ENCODE measurements at regions not wholly inside any gene's neighbourhood (a gene's known extent, or its start where the extent isn't known, plus 50 kb on each side); places are given as distances from the start of the nearest gene placed in this dataset.
"Not testable (repeated sequence)": the region's sequence is repeated elsewhere in the genome, so short reads cannot be mapped to it uniquely, and the experiment has no call there.

- no peak for TF ChIP-seq JUND (IDR thresholded peaks at IDR 0.05; ENCODE audit: low read depth)
- in situ Hi-C loops (cut with HindIII; ENCODE audit: low pct_unique_long_range_greater_than_20kb, low sequenced_read_pairs): no loop called here
- DNase-seq (ENCODE audit: low read depth in 1 of 2, low spot score in 1 of 2): no peak
Measured at GRCh38 chrX:555725-556666, 74.6 kb upstream of the SHOX start.

GRCh38 chrX:557601-558000, 73.0 kb upstream of the SHOX start:
- in situ Hi-C loops (cut with HindIII; ENCODE audit: low pct_unique_long_range_greater_than_20kb, low sequenced_read_pairs); DNase-seq (ENCODE audit: low read depth in 1 of 2, low spot score in 1 of 2): not testable (repeated sequence)

- DNase-seq (ENCODE audit: low read depth in 1 of 2, low spot score in 1 of 2); in situ Hi-C loops (cut with HindIII; ENCODE audit: low pct_unique_long_range_greater_than_20kb, low sequenced_read_pairs): not testable (repeated sequence)
Measured at GRCh38 chrX:559282-559681, 71.3 kb upstream of the SHOX start.

GRCh38 chrX:567891-568290, 62.7 kb upstream of the SHOX start:
- no peak for TF ChIP-seq JUND (IDR thresholded peaks at IDR 0.05; ENCODE audit: low read depth)

GRCh38 chrX:568311-568710, 62.3 kb upstream of the SHOX start:
- in situ Hi-C loops (cut with HindIII; ENCODE audit: low pct_unique_long_range_greater_than_20kb, low sequenced_read_pairs): no loop called here
- no peak for TF ChIP-seq JUND (IDR thresholded peaks at IDR 0.05; ENCODE audit: low read depth)
- no peak for DNase-seq (ENCODE audit: low read depth in 1 of 2, low spot score in 1 of 2)

More at GRCh38 chrX:567891-568290, 62.7 kb upstream of the SHOX start:
- in situ Hi-C loops (cut with HindIII; ENCODE audit: low pct_unique_long_range_greater_than_20kb, low sequenced_read_pairs): no loop called here
- no peak for DNase-seq (ENCODE audit: low read depth in 1 of 2, low spot score in 1 of 2)

GRCh38 chrX:572538-573124, 58.0 kb upstream of the SHOX start:
- no peak for TF ChIP-seq JUND (IDR thresholded peaks at IDR 0.05; ENCODE audit: low read depth)
- no peak for DNase-seq (ENCODE audit: low read depth in 1 of 2, low spot score in 1 of 2)
- in situ Hi-C loops (cut with HindIII; ENCODE audit: low pct_unique_long_range_greater_than_20kb, low sequenced_read_pairs): no loop called here

- no peak for TF ChIP-seq JUND (IDR thresholded peaks at IDR 0.05; ENCODE audit: low read depth)
- in situ Hi-C loops (cut with HindIII; ENCODE audit: low pct_unique_long_range_greater_than_20kb, low sequenced_read_pairs): no loop called here
- no peak for DNase-seq (ENCODE audit: low read depth in 1 of 2, low spot score in 1 of 2)
Measured at GRCh38 chrX:574251-574650, 56.3 kb upstream of the SHOX start.

- no peak for TF ChIP-seq JUND (IDR thresholded peaks at IDR 0.05; ENCODE audit: low read depth)
- in situ Hi-C loops (cut with HindIII; ENCODE audit: low pct_unique_long_range_greater_than_20kb, low sequenced_read_pairs): no loop called here
- DNase-seq (ENCODE audit: low read depth in 1 of 2, low spot score in 1 of 2): peak in 1 of 2 experiments; percentile 34
Measured at GRCh38 chrX:574830-575229, 55.8 kb upstream of the SHOX start.

- TF ChIP-seq JUND (IDR thresholded peaks at IDR 0.05; ENCODE audit: low read depth): no peak
- in situ Hi-C loops (cut with HindIII; ENCODE audit: low pct_unique_long_range_greater_than_20kb, low sequenced_read_pairs): no loop called here
- no peak for DNase-seq (ENCODE audit: low read depth in 1 of 2, low spot score in 1 of 2)
Measured at GRCh38 chrX:576904-577560, 53.6 kb upstream of the SHOX start.

- in situ Hi-C loops (cut with HindIII; ENCODE audit: low pct_unique_long_range_greater_than_20kb, low sequenced_read_pairs): no loop called here
- no peak for DNase-seq (ENCODE audit: low read depth in 1 of 2, low spot score in 1 of 2)
- no peak for TF ChIP-seq JUND (IDR thresholded peaks at IDR 0.05; ENCODE audit: low read depth)
Measured at GRCh38 chrX:578531-578930, 52.1 kb upstream of the SHOX start.

GRCh38 chrX:580030-580429, 50.6 kb upstream of the SHOX start:
- no peak for DNase-seq (ENCODE audit: low read depth in 1 of 2, low spot score in 1 of 2)
- in situ Hi-C loops (cut with HindIII; ENCODE audit: low pct_unique_long_range_greater_than_20kb, low sequenced_read_pairs): no loop called here
- no peak for TF ChIP-seq JUND (IDR thresholded peaks at IDR 0.05; ENCODE audit: low read depth)

Measured in T47D (cell line).